ENCODE measurements at regions not wholly inside any gene's neighbourhood (a gene's known extent, or its start where the extent isn't known, plus 50 kb on each side); places are given as distances from the start of the nearest gene placed in this dataset.

DNA sequence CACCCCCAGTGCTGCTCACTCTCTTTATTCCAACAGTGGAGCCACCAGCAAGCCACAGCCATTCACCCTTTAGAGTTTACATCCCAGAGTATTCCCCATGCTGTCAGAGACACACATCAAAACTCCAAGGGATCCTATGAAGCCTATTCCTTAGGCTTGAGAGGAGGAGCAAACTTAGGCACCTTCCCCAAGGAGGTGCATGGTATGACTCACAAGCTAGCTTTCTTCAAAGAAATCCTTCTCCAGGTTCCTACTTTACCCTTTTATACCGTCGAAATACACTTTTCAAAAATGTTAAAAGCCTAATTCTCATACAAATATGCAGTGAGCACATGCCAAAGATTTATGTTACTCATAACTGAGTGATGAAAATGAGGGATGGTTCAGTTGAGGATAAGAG lies 175.4 kb downstream of the ETNK1 start:
- no peak for TF ChIP-seq POLR2A (IDR thresholded peaks at IDR 0.05; ENCODE audit: low read depth, low read length)
- TF ChIP-seq POLR2AphosphoS5 (IDR thresholded peaks at IDR 0.05; ENCODE audit: low read depth, low read length) = no peak
- no peak for TF ChIP-seq TAF1 (IDR thresholded peaks at IDR 0.05; ENCODE audit: low read depth, low read length)
- no peak for TF ChIP-seq SPI1 (IDR thresholded peaks at IDR 0.05; ENCODE audit: low read depth, low read length)
